GM21529 (cell line): ENCODE measurements at regions not wholly inside any gene's neighbourhood (a gene's known extent, or its start where the extent isn't known, plus 50 kb on each side); places are given as distances from the start of the nearest gene placed in this dataset.

Experiments used
- ATAC-seq: cut with Tn5 transposase; IDR thresholded peaks from one replicate; pipeline ENCODE4 v1.9.1; 2021; ENCODE audit not compliant: unreplicated experiment

DNA sequence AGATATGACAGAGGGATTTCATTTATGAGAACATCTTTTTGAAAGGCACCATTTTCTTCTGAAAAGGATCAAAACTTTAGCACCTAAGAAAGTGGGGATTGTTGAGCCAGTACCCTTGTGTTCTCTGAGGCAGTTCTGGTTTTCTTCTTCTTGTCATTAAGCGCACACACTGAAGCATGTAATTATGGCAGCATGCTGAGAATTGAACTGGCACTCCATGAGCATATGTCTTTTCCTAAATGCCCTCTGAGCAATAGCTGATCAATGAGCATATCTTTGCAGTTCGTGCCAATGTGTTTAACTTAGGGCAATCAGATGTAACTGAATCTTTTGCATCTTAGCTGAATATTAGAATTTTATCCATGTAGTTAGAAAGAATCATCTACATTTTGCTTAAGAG, 53.9 kb upstream of the VGLL3 start:
- ATAC-seq: no peak

DNA sequence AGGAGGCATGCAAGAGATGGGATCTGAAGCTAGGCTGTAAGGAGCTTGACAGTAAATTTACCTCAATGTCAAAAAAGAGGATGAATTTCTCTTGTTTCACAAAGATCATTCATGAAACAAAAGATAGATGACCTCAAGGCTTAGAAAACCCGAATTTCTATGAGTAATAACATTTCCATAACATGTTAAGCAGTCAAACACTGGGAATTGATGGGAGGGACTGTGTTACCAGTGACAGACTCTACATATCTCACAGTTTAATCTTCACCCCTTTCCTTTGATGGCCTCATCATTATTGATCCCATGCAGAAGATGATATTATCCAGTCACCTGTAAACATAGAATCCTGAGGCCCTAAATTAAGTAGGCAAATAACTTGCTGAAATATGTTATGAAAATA, 53.5 kb upstream of the VGLL3 start:
- ATAC-seq: no peak

- ATAC-seq: no peak
These were observed 50.2 kb upstream of the VGLL3 start for GRCh38 chr3:87041191-87041590.
